ENCODE measurements at regions not wholly inside any gene's neighbourhood (a gene's known extent, or its start where the extent isn't known, plus 50 kb on each side); places are given as distances from the start of the nearest gene placed in this dataset.

DNA sequence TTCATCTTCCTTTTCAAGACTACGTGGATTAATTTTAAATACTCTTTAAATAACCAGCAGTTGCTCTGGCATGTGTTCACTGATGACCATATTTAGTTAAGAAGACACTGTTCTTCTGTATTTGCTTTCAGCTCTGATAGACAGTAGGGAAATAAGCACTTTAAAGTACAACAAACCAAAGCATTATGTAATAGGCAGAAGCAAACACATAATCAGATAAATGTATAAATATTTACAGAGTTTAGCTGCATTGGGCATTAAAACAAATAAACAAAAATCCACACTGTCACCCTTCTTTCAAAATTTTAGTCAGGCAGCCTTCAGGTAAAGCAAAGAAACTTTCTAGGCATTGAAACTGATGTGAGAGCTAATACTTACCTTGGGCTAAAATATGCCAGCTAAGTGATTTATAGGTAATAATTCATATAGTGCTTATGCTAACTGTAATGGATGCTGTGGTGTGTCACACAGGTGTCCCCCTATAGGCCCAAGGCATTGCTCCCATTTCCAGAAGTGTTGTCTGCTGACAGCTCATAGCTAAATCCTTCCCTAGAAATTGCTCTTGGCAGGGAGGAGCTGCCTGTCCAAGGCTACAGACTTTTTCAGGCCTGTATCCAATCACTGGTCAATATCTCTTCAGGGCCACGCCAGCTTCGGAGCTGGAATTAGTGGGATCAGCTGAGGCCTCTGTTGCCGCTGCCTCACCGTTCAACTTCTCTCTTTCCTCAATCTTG, 111.5 kb upstream of the CITED2 start:
- DNase-seq = no peak

DNA sequence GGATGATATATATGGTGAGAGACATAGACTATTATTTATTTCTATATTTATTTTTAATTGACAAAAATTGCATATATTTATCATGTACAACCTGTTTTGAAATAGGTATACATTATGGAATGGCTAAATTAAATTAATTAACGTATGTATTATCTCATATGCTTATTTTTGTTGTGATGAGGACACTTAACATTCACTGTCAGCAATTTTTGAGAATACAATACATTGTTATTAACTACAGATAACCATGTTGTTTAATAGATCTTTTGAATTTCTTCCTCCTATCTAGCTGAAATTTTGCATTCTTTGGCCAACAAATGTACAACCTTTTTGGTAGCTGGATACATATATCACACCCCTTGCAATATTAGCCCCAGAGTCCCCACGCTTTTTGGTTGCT, 110.7 kb upstream of the CITED2 start:
- no peak for DNase-seq

DNA sequence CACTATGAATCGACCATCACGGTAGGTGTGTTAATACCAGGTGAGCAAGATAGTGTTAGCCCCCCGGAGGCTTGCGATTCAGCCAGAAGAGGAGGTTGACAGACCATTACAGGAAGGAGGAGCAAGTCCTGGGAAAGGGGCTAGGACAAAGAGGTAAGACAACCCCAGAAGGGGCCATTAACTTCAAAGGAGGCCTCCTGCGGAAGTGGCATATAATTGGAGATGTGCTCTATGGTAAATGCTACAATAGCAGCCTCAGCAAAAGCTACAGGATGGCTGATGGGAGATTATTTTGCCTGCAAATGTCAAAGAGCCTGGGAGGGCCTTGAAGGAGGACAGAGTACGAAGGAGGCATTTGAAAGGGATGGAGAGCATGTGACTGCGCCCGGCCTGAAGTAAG, 108.6 kb upstream of the CITED2 start:
- DNase-seq = no peak

DNA sequence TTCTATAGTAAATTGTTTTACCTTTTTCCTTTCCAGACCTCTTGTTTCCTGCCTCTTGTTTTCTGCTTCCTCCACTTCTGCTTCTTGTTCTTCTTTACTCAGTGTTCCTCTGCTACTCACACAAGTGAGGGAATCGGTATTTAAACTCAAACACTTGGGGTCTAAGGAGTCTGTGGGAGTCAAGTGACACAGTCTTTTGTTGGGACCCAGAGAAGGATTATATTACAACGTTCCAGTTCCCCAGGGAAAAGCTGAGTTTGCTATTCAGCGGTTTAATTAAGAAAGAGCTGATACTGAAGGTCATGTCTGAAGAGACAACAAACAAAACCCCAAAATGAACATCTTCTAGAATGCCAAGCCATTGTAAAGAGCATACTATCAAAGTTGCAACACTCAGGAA, 107.8 kb upstream of the CITED2 start:
- DNase-seq = peak; percentile 27

DNA sequence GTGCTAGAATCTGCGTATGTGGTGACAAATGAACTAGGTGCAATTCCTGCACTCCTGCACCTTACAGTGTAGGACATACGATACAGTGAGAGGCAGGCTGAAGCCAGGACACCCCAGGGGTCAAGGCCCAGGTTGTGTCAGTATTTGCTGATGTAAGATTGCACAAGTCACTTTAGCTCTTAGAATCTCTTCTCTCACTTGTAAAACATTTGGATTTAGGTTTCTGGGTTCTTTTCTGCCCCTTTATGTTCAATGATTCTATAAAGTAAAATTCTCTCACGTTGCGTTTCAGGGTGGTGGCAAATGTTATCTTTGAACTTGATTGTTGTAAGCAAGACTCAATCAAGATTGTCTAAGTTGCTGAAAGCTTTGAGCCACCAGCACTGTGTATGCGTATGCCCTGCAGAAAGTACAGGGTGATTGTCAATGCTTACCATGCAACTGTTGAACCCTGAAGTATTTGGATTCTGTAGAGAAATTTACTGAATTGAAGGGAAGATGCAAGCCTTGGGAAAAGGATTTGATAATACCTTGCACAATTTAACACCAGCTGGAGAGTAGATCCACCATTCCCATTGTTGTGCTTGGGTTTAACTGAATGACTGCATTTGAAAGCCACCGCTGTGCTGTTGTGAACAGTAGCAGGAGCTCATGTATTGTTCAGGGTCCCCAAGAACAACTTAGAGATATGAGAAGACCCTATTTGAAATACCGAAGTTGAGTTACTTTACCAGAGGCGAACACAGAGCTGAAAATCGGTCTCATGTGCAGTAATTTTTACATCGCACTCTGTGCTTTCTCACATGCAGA, 106.1 kb upstream of the CITED2 start:
- DNase-seq = no peak

DNA sequence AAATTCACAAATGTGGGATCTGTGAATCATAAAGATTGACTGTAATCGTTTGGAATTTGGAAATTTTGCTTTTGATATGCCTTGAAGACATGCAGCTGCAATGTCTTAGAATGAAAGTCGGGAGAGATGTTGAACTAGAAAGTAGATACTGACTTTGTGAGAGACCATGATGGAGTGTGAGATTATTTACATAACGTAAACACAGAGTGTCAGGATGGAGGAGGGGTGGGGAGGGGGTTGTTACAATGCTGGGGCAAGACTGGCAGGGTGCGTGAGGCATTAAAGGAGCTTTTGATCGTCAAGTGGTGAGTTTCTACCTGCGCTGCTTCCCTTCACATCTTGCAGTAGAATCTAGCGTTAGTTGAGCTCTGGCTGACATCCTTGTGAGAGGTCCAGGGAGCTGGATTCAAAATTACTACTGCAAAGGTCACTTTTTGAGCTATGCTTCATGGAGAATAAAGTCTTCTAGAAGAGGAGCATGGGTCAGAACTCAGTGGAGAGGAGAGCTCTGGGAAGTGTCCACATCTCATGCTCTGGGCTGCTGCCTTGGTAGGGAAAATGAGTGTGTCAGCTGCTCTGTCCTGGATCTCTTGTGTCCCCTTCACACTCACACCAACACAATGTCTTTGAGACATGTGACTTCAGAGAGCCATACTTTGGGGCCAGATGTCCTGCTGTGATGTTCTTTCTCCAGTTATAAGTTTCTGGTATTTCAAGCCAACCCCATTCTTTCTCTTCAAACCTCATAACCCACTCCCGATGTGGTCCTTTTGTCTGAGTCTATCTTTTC, 105.2 kb upstream of the CITED2 start:
- DNase-seq = no peak

DNA sequence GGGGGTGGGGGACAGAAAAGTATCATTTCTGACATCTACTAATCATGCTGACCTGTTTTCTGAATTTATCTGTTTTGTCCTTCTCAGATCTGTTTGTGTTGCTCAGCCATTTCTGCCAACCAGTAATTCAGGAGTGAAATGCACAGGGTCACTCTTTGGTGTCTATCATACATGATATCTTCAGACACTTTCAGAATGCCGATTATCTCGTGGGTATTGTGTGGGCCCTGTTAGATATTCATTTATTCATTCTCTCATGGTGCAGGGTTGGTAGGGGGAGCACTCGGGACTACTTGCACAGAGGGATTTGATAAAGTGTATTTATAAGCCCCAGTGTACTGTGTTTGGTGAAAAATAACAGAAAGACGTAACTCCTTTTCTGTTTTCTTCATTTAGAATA, 101.2 kb upstream of the CITED2 start:
- no peak for DNase-seq

DNA sequence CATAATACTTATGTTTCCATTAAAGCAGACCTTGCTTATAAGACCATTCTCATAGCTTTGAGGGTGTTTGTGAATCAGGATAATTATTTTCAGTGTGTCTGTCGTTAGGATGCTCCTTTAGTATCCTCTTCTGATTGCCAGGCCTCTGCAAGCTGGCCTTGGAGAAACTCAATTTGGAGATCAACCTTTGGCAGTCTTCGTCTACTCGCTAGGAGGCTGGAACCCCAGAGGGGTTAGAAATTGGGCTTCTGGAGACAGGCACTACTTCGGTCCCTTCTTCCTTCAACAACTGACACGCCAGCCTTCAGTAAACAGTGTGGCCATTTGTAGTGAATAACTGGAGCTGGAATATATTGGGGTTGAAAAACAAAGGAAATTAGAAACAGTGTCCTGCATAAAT, 100.8 kb upstream of the CITED2 start:
- no peak for DNase-seq

DNA sequence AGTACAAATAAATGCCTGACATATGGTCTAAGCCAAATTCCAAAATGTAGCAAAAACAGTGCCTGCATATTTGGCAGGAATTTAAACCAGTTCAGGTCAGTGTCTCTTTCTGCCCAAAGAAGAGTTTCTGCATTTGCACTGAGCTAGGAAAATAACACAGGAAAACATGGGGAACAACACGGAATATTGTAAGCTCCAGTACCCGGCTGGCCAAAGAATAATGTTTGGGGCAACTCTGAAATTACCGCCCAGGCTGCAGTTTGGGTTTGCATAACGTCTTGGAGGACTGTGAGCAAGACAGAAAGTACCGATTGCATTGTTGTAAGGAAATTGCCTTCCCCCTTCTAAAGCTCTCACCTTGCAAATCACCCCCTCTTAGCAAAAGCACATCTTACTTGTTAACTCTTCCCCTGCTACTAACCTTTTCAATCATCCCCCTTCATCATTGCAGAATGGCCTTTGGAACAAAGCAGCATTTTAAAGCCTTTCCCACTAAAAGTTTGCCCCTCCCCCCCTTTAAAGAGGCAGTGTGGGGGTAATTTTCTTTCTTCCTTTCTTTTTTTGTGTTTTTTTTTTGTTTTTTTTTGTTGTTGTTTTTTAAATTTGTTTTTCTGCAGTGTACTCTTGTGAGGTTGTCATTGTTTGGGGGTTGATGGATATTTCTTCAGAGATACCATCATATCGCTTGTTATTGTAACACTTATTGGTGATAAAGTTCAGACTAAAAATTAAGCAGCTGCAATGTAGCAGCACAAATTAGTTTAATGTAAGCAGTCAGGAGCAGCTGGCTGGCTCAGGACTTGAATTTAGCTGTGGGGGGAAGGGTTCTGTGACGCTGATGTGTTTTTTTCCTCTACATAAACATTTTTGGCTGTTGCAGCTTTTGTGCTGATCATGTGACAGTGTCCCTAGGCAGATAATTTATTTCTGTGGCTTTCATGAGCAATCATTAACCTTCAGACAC, 100.0 kb upstream of the CITED2 start:
- DNase-seq = peak; percentile 95

DNA sequence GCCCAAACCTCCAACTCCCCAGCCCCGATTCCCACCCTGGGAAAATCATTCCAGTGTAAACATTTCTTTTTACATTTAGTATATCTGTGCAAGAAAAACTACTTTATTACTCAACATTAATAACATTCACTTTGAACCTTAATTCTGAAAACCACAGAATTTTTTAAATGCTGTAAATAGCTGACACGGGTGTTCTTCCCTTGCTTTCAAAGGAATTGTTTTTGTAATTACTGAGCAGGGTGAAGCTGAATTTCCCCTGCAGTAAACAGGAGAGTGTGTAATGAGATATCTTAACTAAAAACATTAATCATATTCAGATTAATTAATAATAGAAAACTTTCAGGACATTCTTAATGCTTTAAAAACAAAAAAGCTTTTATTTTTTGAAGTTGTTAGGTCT, 99.3 kb upstream of the CITED2 start:
- DNase-seq = peak; percentile 16

DNA sequence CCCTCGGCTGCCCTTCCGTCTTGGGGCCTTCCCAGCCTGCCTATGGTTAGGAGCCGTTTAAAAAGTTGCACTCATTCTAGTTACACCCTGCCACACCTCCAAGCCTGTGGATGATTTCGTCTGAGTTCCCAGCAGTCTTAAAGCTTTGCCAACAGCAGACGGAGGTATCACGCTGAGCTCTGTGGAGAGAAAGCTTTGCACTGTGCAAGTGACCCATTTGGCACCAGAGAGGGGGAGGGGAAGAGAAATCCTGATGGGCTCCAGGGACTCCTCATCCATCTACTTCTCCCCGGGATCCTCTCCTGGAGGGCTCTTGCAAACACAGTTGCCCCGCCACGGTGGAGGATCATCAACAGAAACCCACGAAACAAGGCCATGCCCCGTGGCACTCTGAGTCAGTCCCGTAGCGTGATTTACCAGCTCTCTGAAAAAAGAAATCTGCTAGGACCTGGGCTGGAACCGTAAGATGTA, 98.8 kb upstream of the CITED2 start:
- no peak for DNase-seq

DNA sequence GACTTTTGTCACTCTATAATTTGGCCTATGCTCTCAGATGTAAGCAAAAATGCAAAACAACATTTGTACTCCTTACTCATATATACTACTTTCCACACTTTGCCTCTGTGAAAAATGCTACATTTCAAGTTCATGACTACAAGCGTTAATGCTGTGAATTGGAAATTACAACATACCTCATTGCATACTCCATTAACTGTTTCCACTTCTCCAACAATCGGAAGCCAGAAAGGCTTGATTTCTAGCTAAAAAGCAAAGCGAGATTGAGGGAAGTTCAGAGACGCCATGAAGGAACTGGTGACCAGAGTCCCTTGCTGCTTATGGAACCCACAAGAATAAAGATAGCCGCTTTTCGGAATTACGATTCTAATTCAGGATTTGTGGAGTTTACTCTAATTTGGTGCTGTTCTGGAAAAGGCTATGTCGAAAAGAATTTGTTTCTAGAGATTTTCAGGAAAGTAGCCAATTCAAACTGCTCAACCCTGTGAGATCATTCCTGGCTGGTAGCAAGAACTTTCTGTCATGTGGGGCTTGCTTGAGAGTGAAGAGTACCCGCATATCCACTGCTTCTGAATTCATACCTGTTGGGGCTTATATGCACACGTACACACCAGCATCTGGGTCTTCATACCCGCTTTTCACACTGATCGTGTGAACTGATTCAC, 98.0 kb upstream of the CITED2 start:
- DNase-seq = no peak

DNA sequence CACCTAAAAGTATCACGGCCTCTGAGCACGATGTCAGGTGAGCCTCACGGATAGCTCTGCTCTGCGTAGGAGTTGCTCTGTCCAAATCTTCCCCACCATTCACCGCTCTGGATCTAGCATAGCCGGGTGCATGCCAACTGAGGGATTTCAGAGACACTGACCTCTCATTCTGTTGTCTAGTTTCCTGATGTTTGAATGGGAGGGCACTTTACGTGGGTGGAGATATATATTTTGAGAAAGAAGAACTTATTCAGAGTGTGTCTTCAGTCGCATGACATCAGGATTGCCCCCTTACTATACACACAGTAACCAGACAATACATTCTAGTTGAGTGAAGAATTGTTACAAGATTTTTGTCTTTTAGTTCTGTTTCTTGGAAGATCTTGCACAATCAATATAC, 96.5 kb upstream of the CITED2 start:
- DNase-seq = no peak

DNA sequence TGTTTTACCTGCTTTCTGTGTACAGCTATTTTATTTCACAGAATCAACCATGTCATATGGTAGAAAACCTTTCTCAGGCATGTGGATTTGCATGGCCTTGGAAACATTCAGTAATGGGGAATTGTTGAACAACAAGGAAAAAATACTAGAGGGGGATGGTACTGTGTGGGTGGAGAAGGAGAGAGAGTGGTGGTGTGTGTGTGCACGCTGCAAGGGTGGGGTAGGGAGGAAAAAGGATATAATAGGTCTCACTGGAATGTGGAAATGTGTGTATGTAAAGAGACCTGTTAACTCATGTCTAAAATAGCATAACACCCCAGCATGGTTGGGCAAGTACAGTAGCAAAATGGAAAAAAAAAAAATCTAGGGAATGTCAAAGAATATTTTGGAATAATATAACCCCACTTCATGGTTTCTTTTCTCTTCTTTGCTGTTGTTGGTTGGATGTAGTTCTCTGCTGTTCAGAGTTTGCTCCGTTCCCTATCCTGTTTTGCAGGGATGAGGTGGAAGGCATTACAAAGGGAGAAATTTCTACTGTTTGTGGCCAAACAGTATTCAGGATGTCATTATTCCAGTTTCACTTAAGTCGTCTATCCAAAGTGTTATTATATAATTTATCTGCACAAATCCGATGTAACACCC, 93.9 kb upstream of the CITED2 start:
- no peak for DNase-seq

DNA sequence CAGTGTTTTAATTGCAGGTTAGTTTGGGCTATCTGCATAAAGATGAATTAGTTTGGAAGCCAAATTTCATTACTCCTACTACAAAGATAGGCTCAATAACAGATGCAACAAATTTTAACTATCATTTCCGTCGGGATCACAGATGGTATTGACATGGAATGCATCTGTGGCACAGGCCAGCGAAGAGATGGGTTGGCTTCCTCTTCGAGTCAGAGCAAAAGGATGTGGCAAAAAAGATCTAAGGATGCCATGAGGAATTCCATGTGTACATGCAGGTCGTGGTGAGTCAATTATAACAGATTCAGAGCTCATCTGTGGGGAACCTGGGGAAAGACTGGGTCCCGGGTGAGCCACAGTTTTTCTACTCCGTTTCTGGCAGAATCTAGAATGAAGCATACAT, 83.0 kb upstream of the CITED2 start:
- no peak for DNase-seq

DNA sequence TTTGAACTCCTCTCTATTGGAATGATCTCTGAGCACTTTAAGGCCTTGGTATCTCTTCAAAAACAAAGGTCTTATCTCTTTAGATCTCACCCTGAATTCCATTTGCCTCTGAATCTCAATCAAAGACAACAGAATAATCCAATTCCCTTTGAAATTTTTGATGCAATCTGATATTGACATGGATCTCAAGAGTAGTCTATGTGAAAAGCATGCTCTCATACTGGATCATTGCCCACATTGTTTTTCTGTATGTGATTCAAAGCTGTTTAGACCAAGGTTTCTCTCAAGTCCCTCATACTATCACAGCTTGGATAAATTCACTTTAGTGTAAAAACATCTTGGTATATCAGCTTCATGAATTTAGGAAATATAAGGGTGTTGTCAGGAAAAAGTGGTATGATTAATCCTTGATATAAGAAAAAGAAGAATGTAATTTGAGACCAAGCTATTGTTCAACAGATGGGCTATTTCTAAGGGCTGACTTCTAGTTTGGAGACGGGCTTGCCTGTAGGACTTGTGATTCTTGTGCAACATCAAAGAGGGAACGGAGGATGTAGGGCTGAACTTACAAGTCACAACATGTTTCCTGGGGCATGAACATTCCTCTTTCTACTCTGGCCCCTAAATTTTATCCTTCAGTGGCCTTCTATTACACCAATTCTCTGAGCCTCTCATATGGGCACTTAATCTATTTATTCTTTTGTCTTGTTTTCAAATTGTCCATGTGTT, 77.9 kb upstream of the CITED2 start:
- DNase-seq = no peak

DNA sequence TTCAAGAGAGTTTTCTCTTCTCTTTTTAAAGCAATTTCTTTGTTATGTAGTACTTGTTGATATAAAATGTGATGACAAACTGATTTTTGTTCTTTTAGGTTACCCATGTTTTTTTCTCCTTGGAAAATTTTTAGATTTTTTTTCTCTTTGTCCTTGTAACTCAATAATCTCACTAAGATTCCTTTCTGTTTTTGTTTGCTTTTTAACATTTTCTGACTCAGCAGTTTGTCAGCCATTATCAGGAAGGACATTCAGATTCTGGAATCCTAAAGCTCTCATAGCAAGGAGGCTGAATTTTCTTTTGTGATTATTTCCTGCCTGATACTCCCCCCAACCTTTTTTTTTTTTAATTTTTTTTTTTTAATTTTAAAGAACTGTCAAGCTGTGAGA, 75.2 kb upstream of the CITED2 start:
- no peak for DNase-seq

DNA sequence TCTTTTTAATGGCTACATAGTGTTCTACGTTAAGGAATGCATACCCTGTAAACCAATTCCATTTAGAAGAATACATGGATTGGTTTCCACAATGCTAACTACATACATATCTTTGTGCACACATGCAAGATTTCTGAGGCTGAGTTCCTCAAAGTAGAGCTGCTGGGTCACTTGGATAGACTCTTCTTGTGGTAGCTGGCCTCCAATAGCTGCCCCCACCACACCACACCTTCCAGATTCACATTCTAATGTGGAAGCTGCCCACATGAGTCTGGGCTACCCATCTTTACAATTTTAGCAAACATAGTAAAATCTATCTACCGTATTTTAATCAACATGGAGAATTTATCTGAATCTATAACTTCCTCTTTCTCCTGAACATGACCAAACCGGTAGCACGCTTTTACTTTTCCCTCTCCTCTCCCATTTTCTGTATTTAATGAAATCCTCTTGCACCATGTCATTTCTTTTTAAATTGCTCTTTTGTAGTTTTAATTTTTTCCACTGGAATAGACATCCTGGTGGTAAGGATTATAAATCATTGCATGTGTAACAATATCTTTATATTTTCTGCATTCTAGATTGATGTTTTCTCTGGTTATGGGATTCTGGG, 74.7 kb upstream of the CITED2 start:
- DNase-seq = no peak

DNA sequence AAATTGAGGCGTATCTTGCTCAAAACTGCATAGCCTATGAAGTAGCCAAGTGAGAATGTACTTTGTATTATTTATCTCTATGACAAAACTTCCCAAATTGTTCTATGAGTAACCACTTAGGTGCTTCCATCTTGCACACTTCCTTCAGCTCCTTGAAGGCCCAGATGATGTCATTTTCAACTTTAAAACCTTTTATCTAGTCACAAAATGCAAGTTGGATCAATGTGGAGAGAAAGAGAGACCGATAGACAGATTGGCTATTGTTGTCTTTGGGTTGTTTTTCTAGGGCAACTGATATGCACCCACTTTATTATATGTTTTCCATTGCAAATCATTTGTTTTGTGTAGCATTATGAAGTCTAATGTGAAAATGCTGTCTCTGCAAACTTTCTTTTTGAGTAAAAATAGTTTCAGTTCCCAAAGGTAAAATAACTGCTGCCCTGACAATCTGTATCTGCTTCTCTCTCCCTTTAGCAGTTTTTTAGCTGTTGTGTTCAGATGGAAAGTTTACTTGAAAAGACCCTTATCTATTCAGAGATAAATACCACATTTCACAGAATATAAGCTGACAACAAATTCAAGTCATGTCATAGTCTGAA, 73.7 kb upstream of the CITED2 start:
- no peak for DNase-seq

DNA sequence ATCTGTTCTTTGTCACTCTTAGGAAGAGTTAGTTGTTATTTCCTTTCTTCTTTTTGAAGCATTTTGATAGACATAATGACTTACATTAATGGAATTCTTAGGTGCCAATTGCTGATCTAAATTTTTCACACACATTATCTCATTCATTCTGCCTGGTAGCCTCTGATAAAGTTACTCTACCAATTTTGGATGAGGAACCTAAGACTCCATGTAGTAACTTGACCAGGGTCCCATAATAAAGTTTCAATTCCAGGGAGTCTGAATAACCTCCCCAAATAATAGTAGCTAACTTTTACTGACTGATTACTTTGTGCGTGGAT, 73.2 kb upstream of the CITED2 start:
- DNase-seq = no peak

All from NCI-H1105 treated with DMSO at 0.1 percent for 48 hours (cell line).